ENCODE measurements at regions not wholly inside any gene's neighbourhood (a gene's known extent, or its start where the extent isn't known, plus 50 kb on each side); places are given as distances from the start of the nearest gene placed in this dataset.

- no peak overlapping the region for H3K27ac ChIP-seq
- WGBS = 50% methylated on average over 1 of the region's 1 CpG
- no peak for TF ChIP-seq POLR2A (IDR thresholded peaks at IDR 0.05)
- TF ChIP-seq POLR2AphosphoS5 (IDR thresholded peaks at IDR 0.05) = no peak
- no peak for TF ChIP-seq EP300 (IDR thresholded peaks at IDR 0.05)
- no peak for TF ChIP-seq CTCF (IDR thresholded peaks at IDR 0.05)
These were observed 155.2 kb upstream of the BMPER start for GRCh38 chr7:33750177-33750576.

DNA sequence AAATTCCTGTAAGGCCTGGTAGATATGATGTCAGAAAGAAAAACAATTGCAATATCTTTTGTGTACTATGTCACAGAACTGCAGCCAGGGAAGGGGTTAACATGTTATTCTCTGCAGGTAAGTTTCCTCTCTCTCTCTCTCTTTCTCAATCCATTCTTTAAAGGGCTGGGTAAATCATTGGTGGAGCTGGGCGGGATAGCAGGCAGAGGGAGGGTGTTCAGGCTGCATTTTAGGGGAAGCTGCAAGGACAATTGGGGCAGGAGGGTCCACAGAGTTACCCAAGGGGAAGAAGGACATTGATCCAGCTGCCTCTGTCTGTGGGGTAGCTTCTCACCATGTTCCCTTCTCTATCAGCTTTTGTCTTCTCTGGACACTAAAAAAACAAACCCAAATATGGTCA lies 153.9 kb upstream of the BMPER start:
- Histone ChIP-seq H3K27ac (no peak overlapping the region), H3K4me3 (no peak overlapping the region), H3K9me3 (no peaks in the 10 kb centered on the region), H3K36me3 (no peaks in the 10 kb centered on the region), H3K27me3 (no peaks in the 10 kb centered on the region), H3K4me1 (no peaks in the 10 kb centered on the region)
- no peak for DNase-seq (ENCODE audit: low spot score in 2 of 2)
- WGBS = 85% methylated on average over 1 of the region's 1 CpG
- TF ChIP-seq EP300 (IDR thresholded peaks at IDR 0.05) (no peak), POLR2AphosphoS5 (IDR thresholded peaks at IDR 0.05) (no peak)

More at GRCh38 chr7:33750177-33750576, 155.2 kb upstream of the BMPER start:
- no peaks in the 10 kb centered on the region for H3K9me3 ChIP-seq
- DNase-seq (ENCODE audit: low spot score in 2 of 2) = no peak
- H3K27me3 ChIP-seq = no peaks in the 10 kb centered on the region
- H3K4me1 ChIP-seq = no peaks in the 10 kb centered on the region
- no peaks in the 10 kb centered on the region for H3K36me3 ChIP-seq
- no peak overlapping the region for H3K4me3 ChIP-seq

DNA sequence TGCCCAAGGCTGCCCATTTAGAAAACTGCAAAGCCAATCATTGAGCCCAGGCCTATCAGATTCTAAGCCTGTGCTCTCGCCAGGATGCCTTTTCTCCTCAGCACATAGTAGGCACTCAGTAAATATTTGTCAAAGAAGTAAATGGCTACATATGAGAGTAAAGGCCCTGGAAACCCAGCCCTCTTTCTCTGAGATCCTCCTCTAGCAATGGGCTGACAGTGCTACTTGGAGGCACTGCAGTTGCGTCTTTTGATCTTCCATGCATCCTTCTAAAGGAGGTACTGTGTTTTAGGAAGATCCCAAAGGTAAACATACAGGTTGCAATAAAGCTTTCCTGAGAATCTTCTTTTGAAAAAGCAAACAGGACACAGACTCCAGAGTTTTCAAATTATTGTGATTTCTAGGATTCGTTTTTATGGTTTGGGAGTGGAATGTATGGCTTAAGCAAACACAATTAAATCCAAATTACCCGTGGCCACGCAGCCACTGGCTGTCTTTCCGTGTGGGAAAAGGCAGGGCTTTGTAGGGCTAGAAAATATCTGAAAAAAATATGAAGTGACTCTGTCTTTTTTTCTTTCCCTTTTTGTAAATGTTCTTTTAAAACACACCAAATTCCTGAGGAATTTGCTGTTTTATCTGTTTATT lies 151.3 kb upstream of the BMPER start:
- H3K9me3 ChIP-seq = no peaks in the 10 kb centered on the region
- H3K4me3 ChIP-seq = no peak overlapping the region
- DNase-seq (ENCODE audit: low spot score in 2 of 2) = no peak
- H3K4me1 ChIP-seq = no peaks in the 10 kb centered on the region
- H3K27ac ChIP-seq = no peak overlapping the region
- no peaks in the 10 kb centered on the region for H3K27me3 ChIP-seq
- WGBS = 78% methylated on average over 6 of the region's 6 CpGs
- H3K36me3 ChIP-seq = no peaks in the 10 kb centered on the region
- no peak for TF ChIP-seq POLR2AphosphoS5 (IDR thresholded peaks at IDR 0.05)
- no peak for TF ChIP-seq EP300 (IDR thresholded peaks at IDR 0.05)
- TF ChIP-seq CTCF (IDR thresholded peaks at IDR 0.05) = no peak
- TF ChIP-seq POLR2A (IDR thresholded peaks at IDR 0.05) = no peak

GRCh38 chr7:33754933-33755928 lies 150.1 kb upstream of the BMPER start:
- H3K4me1 ChIP-seq = no peaks in the 10 kb centered on the region
- H3K27ac ChIP-seq = no peak overlapping the region
- TF ChIP-seq EP300 (IDR thresholded peaks at IDR 0.05) (no peak), POLR2A (IDR thresholded peaks at IDR 0.05) (no peak), CTCF (IDR thresholded peaks at IDR 0.05) (no peak), POLR2AphosphoS5 (IDR thresholded peaks at IDR 0.05) (no peak)
- DNase-seq (ENCODE audit: low spot score in 2 of 2) = no peak
- H3K9me3 ChIP-seq = no peaks in the 10 kb centered on the region
- H3K4me3 ChIP-seq = no peak overlapping the region
- WGBS = 62% methylated on average over 15 of the region's 15 CpGs
- H3K36me3 ChIP-seq = no peaks in the 10 kb centered on the region
- H3K27me3 ChIP-seq = no peaks in the 10 kb centered on the region

DNA sequence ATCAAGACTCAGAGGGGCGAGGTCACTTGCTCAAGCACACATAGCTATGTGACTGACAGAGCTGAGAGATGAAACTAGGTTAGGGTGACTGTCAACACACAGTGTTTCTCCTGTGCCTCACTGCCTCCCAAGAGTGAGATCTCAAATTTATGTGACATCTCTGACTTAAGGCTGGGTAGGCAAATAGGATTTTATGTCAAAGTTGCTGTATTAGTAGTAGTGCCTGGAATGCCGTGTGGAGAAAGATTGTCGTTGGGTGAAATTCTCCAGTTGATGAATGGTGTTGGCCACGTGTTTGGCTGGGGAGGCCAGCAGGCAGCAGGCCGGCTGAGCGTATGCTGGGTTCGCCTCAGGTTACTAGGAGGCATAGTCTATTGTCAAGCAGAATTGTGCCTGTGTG lies 148.3 kb upstream of the BMPER start:
- no peak overlapping the region for H3K27ac ChIP-seq
- no peaks in the 10 kb centered on the region for H3K36me3 ChIP-seq
- 72% methylated on average over 7 of the region's 7 CpGs for WGBS
- TF ChIP-seq POLR2AphosphoS5 (IDR thresholded peaks at IDR 0.05) = no peak
- no peak for TF ChIP-seq CTCF (IDR thresholded peaks at IDR 0.05)
- no peaks in the 10 kb centered on the region for H3K4me1 ChIP-seq
- no peaks in the 10 kb centered on the region for H3K27me3 ChIP-seq
- H3K9me3 ChIP-seq = no peaks in the 10 kb centered on the region
- H3K4me3 ChIP-seq = no peak overlapping the region
- no peak for DNase-seq (ENCODE audit: low spot score in 2 of 2)

Measured in suprapubic skin (tissue), 4 donors.